Endodermal cell (in vitro differentiated cells): ENCODE measurements at regions not wholly inside any gene's neighbourhood (a gene's known extent, or its start where the extent isn't known, plus 50 kb on each side); places are given as distances from the start of the nearest gene placed in this dataset.

ENCODE experiments used
- DNase-seq: peaks from one replicate; pipeline ENCODE4 v3.0.0-alpha.2; 2017
- H3K27ac ChIP-seq: 2 replicates; pipeline ENCODE4 v1.5.1; 2013; ENCODE audit warnings: mild to moderate bottlenecking, low read depth, low read length, moderate library complexity
- H3K27me3 ChIP-seq: 2 replicates; pipeline ENCODE4 v1.6.1; 2013; ENCODE audit warnings: mild to moderate bottlenecking, low read length, moderate library complexity; ENCODE audit not compliant: insufficient read depth, control insufficient read depth, poor library complexity, severe bottlenecking
- H3K36me3 ChIP-seq: 2 replicates; pipeline ENCODE4 v1.7.0; 2013; ENCODE audit warnings: mild to moderate bottlenecking, low read length, moderate library complexity; ENCODE audit not compliant: control insufficient read depth, insufficient read depth
- H3K4me1 ChIP-seq: one replicate; pipeline ENCODE4 v1.7.0; 2013; ENCODE audit warnings: low read length; ENCODE audit not compliant: control insufficient read depth, insufficient read depth
- H3K4me3 ChIP-seq: 2 replicates; pipeline ENCODE4 v1.5.1; 2013; ENCODE audit warnings: mild to moderate bottlenecking, low read length, moderate library complexity
- H3K9ac ChIP-seq: 2 replicates; pipeline ENCODE4 v1.6.1; 2013; ENCODE audit warnings: mild to moderate bottlenecking, low read length, moderate library complexity; ENCODE audit not compliant: poor library complexity, severe bottlenecking; ENCODE audit errors: extremely low read depth
- H3K9me3 ChIP-seq: 2 replicates; pipeline ENCODE4 v1.6.1; 2013; ENCODE audit warnings: mild to moderate bottlenecking, low read length, moderate library complexity; ENCODE audit not compliant: control insufficient read depth
- H3K27ac Mint-ChIP-seq: 2 replicates; pipeline ENCODE4 v1.8.0; 2020; ENCODE audit warnings: mixed read lengths
- H3K27me3 Mint-ChIP-seq: 2 replicates; pipeline ENCODE4 v1.8.0; 2021; ENCODE audit warnings: mild to moderate bottlenecking, mixed read lengths; ENCODE audit not compliant: insufficient read depth
- H3K36me3 Mint-ChIP-seq: 2 replicates; pipeline ENCODE4 v1.8.0; 2020; ENCODE audit warnings: low read depth, mixed read lengths
- H3K4me1 Mint-ChIP-seq: 2 replicates; pipeline ENCODE4 v1.8.0; 2020; ENCODE audit warnings: mixed read lengths
- H3K4me3 Mint-ChIP-seq: 2 replicates; pipeline ENCODE4 v1.8.0; 2020; ENCODE audit warnings: mild to moderate bottlenecking, moderate library complexity, mixed read lengths
- H3K9me3 Mint-ChIP-seq: 2 replicates; pipeline ENCODE4 v1.8.0; 2020; ENCODE audit warnings: mild to moderate bottlenecking, mixed read lengths
- WGBS, 2 experiments: methylation state at CpG; one replicate each; pipeline versions ENCODE4 v1.1.5 to v1.1.7; 2013; ENCODE audit warnings: missing lambda C conversion rate in 2 of 2, mixed read lengths in 1 of 2; ENCODE audit not compliant: insufficient coverage in 1 of 2, insufficient read length in 1 of 2; 5-methylcytosine and 5-hydroxymethylcytosine counted together
- TF ChIP-seq, protein P1 (sequence below): fragments of 200-600 bp; sonication (generic); conservative IDR thresholded peaks from 2 replicates; pipeline ENCODE4 v1.5.0; 2021; ENCODE audit warnings: antibody characterized with exemption, mild to moderate bottlenecking

GRCh38 chr19:33910922-33911321, 114.3 kb downstream of the KCTD15 start:
- H3K4me1 Mint-ChIP-seq = peaks cover 8% of the 10 kb centered on the region
- H3K4me3 Mint-ChIP-seq = no peak overlapping the region
- WGBS, 2 experiments = 94 to 97% methylated on average over 4 to 7 of the region's 7 CpGs
- peaks cover 37% of the 10 kb centered on the region for H3K36me3 Mint-ChIP-seq
- TF ChIP-seq, protein P1, sequence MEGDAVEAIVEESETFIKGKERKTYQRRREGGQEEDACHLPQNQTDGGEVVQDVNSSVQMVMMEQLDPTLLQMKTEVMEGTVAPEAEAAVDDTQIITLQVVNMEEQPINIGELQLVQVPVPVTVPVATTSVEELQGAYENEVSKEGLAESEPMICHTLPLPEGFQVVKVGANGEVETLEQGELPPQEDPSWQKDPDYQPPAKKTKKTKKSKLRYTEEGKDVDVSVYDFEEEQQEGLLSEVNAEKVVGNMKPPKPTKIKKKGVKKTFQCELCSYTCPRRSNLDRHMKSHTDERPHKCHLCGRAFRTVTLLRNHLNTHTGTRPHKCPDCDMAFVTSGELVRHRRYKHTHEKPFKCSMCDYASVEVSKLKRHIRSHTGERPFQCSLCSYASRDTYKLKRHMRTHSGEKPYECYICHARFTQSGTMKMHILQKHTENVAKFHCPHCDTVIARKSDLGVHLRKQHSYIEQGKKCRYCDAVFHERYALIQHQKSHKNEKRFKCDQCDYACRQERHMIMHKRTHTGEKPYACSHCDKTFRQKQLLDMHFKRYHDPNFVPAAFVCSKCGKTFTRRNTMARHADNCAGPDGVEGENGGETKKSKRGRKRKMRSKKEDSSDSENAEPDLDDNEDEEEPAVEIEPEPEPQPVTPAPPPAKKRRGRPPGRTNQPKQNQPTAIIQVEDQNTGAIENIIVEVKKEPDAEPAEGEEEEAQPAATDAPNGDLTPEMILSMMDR = no peak
- Histone ChIP-seq H3K27me3 (no peaks in the 10 kb centered on the region), H3K9me3 (peaks cover 6% of the 10 kb centered on the region), H3K9ac (no peak overlapping the region), H3K36me3 (no peaks in the 10 kb centered on the region), H3K4me3 (no peak overlapping the region), H3K27ac (no peak overlapping the region), H3K4me1 (no peaks in the 10 kb centered on the region)
- no peak for DNase-seq
- no peak overlapping the region for H3K27ac Mint-ChIP-seq
- H3K9me3 Mint-ChIP-seq = peaks cover 24% of the 10 kb centered on the region
- no peaks in the 10 kb centered on the region for H3K27me3 Mint-ChIP-seq

GRCh38 chr19:33914599-33914998, 117.9 kb downstream of the KCTD15 start:
- no peaks in the 10 kb centered on the region for H3K36me3 ChIP-seq
- peaks cover 2% of the 10 kb centered on the region for H3K4me1 Mint-ChIP-seq
- TF ChIP-seq, protein P1 = no peak
- H3K27ac Mint-ChIP-seq = no peak overlapping the region
- WGBS, 2 experiments = 90 to 93% methylated on average over 4 to 9 of the region's 9 CpGs
- H3K9me3 ChIP-seq = no peaks in the 10 kb centered on the region
- H3K27ac ChIP-seq = no peak overlapping the region
- H3K27me3 Mint-ChIP-seq = no peaks in the 10 kb centered on the region
- H3K4me1 ChIP-seq = no peaks in the 10 kb centered on the region
- no peak overlapping the region for H3K4me3 Mint-ChIP-seq
- H3K4me3 ChIP-seq = no peak overlapping the region
- no peak for DNase-seq
- peaks cover 20% of the 10 kb centered on the region for H3K36me3 Mint-ChIP-seq
- H3K27me3 ChIP-seq = no peaks in the 10 kb centered on the region
- H3K9ac ChIP-seq = no peak overlapping the region
- H3K9me3 Mint-ChIP-seq = peaks cover 17% of the 10 kb centered on the region

DNA sequence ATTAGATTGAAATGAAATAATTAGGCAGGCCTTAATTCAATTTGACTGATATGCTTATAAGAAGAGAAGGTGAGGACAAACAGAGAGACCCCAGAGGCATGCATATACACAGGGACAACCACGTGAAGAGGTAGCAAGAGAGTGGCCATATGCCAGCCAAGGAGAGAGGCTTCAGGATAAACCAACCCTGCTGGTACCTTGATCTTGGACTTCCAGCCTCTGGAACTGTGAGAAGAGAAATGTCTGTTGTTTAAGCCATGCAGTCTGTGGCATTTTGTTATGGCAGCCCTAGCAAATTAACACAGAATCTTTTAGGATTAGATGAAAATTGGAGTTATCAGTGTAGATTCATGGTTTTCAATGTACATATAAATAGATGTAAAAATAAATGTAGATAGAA, 120.1 kb downstream of the KCTD15 start:
- DNase-seq = no peak

More for the DNA sequence above, 120.1 kb downstream of the KCTD15 start:
- no peaks in the 10 kb centered on the region for H3K27me3 ChIP-seq
- 93 to 100% methylated on average over 1 of the region's 1 CpG for WGBS, 2 experiments
- H3K9ac ChIP-seq = no peak overlapping the region
- no peaks in the 10 kb centered on the region for H3K4me1 ChIP-seq
- H3K36me3 ChIP-seq = no peaks in the 10 kb centered on the region
- Mint-ChIP-seq H3K4me1 (peaks cover 2% of the 10 kb centered on the region), H3K9me3 (peaks cover 6% of the 10 kb centered on the region), H3K27ac (no peak overlapping the region), H3K4me3 (no peak overlapping the region), H3K36me3 (peaks cover 11% of the 10 kb centered on the region), H3K27me3 (no peaks in the 10 kb centered on the region)
- H3K4me3 ChIP-seq = no peak overlapping the region
- TF ChIP-seq, protein P1 = no peak
- H3K27ac ChIP-seq = no peak overlapping the region
- H3K9me3 ChIP-seq = no peaks in the 10 kb centered on the region
